GM18858 (cell line): ENCODE measurements at regions not wholly inside any gene's neighbourhood (a gene's known extent, or its start where the extent isn't known, plus 50 kb on each side); places are given as distances from the start of the nearest gene placed in this dataset.

Experiments
- ATAC-seq: cut with Tn5 transposase; IDR thresholded peaks from one replicate; pipeline ENCODE4 v1.9.1; 2021; ENCODE audit not compliant: unreplicated experiment

DNA sequence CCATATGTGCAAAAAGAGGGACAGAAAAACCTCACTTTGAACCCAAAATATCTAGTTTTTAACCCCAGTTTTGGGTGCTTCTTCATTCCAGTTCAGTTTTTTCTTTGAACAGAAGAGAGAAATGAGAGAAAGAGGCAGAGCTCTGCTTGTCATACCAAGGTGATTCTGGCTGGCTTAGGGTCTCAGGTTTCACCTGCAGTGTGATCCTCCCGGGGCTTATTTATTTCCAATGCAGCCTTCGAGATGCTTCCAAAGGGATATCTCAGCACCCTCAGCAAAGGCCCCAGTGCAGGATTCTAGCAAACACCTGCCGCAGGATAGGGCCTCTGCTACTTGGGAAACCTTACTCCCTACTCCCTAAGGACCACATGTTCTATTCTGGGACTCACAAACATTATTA is 131.3 kb downstream of the WDR11 start:
- no peak for ATAC-seq

- no peak for ATAC-seq
Measured at GRCh38 chr10:120983721-120984120, 132.6 kb downstream of the WDR11 start.

DNA sequence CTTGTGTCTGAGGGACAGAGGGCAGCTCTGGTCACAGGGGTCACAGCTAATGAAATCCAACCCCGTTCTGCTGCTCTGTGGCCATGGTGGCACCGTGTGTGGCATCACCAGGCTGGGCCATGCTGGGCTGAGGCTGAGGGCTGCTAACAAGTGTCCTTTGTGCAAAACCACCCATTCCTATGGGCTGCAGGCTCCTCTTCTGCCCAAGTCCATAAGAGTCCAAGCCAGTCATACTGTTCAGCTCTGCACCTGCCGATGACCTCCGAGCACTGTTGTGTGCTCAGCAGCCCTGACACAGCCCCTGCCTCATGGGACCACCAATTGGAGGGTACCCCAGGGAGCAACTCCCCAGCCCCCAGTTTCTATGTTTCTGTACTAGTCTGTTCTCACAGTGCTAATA is 133.1 kb downstream of the WDR11 start:
- ATAC-seq, result no peak

- no peak for ATAC-seq
Measured at GRCh38 chr10:120987359-120987758, 136.2 kb downstream of the WDR11 start.

GRCh38 chr10:120988751-120989150 is 137.6 kb downstream of the WDR11 start:
- ATAC-seq, result no peak

DNA sequence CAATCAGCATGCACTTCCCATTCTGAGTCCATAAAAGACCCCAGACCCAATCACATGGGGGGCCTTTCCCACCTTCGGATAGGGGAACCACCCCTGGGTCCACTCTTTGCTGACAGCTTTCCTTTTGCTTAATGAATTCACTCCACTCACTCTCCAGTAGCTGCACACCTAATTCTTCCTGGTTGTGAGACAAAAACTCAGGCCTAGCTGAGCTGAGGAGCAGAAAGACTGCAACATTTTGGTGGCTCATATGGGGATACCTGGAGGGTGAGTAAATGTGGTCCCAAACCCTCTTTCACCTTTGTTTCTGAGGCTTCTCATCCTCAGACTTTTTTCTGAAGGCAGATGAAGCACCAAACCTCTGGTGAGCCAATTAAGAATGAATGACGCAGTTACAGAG is 138.1 kb downstream of the WDR11 start:
- no peak for ATAC-seq

GRCh38 chr10:120989996-120990598 is 138.9 kb downstream of the WDR11 start:
- ATAC-seq, result no peak

DNA sequence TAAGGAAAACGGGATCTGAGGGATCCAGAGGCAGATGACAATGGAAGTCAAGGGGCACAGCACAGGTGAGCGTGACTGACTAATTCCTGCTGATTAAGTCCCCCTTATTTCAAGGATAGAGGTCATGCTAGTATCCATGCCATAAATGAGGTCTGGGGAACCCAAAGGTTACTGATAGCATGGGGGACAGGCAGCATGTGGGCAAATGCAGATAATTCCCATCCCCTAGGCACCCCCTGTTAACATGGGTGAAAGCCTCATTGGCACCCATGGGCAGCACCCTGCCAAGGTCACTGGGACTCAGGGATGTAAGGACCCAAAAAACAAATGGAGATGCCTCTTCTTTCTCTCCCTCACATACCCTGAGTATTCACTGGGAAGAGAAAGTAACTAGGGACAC is 139.7 kb downstream of the WDR11 start:
- no peak for ATAC-seq

- ATAC-seq, result no peak
Measured at GRCh38 chr10:120993089-120993488, 141.9 kb downstream of the WDR11 start.

DNA sequence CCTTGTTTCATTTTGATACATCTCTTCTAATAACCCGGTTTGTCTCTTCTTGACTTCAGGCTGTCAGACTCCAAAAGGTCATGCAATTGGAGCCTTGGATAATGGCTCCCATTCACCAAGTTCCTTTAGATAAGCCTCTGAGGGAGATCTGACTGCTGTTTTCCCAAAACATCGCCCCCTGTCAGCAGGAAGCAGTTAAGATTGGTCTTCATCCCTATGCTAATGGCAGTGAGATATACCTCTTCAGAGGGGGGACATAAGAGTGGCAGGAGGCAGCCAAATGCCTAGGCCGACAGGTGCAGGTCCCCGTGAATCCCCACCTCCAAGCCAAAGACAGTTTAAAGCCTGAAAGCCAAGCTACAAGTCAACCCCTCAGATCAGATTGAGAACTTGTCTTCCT is 144.6 kb downstream of the WDR11 start:
- ATAC-seq, result no peak

GRCh38 chr10:120996456-120997034 is 145.4 kb downstream of the WDR11 start:
- no peak for ATAC-seq

DNA sequence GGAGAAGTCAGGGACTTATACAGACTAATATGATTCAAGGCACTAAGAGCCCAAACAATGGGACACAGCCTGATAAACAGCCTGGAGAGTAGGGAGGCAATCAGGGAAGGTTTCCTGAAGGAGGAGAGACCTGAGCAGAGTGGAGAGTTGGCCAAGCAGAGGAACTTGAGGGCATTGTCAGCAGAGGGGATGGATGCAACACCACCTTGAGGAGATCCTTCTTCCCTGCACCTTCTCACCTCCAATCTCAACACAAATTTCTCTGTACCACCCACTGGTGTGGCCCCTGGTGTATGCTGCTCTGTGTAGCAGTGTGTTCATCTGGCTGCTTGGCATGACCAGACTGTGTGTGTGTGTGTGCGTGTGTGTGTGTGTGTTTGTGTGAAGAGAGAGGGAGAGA is 146.2 kb downstream of the WDR11 start:
- no peak for ATAC-seq

DNA sequence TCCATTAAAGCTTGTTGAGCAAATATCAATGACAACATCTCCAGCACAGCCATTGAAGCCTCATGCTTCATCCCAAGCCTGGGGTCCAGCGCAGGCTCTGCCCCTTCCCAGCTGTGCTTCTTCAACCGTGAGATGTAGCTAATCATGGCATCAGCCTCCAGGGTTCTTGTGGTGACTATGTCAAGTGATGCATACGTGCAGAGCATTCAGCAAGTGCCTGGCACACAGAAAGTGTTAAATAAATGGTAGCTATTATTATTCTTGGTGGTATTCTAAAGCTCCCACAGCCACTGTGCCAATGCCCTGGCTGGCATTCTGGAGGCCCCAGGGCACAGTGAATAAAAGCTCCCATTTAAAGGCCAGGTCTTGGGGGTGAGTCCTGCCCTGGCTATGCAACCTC is 146.6 kb downstream of the WDR11 start:
- no peak for ATAC-seq

GRCh38 chr10:120998251-120998650 is 147.1 kb downstream of the WDR11 start:
- ATAC-seq, result no peak

DNA sequence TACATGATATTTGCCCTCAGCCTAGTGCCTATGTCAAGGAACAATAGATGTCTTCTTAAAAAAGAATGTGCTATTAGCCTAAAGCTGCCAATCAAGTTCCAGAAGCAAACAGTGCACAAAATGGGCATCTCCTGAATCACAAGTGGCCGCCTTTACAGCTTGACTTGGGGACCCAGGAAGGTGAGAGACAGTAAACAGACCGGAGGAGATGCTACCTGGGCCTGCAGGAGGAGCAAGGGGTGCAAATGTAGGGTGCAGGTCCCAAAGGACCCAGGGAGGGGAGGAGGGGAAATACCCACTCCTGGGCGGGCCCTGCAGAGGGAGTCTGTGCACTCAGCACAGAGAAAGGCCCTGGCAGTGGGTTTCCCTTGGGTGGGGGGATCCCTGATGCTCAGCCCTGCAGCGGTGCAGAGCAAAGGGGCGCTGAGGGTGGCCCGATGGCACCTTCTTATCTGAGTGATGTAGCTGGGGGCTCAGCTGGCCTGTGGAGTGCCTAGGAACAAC is 147.7 kb downstream of the WDR11 start:
- ATAC-seq, result no peak

GRCh38 chr10:120999868-121000267 is 148.7 kb downstream of the WDR11 start:
- ATAC-seq, result no peak

GRCh38 chr10:121002586-121003205 is 151.5 kb downstream of the WDR11 start:
- ATAC-seq, result no peak

GRCh38 chr10:121005948-121006587 is 154.9 kb downstream of the WDR11 start:
- ATAC-seq, result no peak

- no peak for ATAC-seq
Measured at GRCh38 chr10:121007264-121007663, 156.1 kb downstream of the WDR11 start.

DNA sequence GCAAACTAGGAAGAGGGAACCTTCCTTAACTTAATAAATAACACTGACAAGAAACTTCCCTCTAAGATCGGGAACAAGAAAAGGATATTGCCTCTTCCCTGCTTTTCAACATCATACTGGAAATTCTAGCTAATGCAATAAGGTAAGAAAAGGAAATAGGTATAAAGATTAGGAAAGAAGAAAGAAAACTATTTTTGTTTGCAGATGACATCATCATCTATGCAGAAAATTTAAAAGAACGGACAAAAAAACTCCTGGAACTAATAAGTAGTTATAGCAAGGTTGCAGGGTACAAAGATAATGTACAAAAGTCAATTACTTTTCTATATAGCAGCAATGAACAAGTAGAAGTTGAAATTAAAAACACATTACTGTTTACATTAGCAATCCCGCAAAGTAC is 164.8 kb downstream of the WDR11 start:
- no peak for ATAC-seq

- no peak for ATAC-seq
Measured at GRCh38 chr10:121024905-121025584, 173.9 kb downstream of the WDR11 start.

DNA sequence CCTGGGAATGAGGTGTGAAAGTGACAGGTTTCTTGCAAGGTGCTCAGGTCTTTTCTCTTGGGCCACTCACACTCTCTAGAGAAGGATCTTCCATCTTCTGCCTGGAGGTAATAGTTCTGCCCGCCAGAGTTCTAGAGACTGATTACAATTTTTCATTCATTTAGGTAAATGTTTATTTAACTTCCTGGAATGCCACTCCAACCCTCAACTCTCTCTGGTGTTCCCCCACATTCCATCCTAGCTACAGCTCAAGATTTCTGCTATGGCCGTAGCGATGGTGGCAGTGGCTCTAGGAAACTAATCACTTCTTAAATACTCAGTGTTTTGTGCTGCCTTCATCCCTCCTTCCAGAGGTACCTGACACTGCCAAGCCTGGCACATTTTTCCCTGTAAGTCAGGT is 174.6 kb downstream of the WDR11 start:
- ATAC-seq, result no peak
